Activated CD4-positive, CD25-positive, alpha-beta regulatory T cell (primary cell): ENCODE measurements at regions not wholly inside any gene's neighbourhood (a gene's known extent, or its start where the extent isn't known, plus 50 kb on each side); places are given as distances from the start of the nearest gene placed in this dataset.

ENCODE experiments used
- DNase-seq, 4 experiments: peaks; one replicate each; lab custom pipeline; 2025; lab: John Stamatoyannopoulos, UW

- DNase-seq, result peak in 2 of 4 experiments; percentile 10 to 30
These were observed 86.4 kb downstream of the FOXL1 start for GRCh38 chr16:86664522-86665318.

- DNase-seq, result no peak
These were observed 86.9 kb downstream of the FOXL1 start for GRCh38 chr16:86665319-86665675.

GRCh38 chr16:86665929-86666328 lies 87.6 kb downstream of the FOXL1 start:
- DNase-seq, result no peak

GRCh38 chr16:86667035-86667434 lies 88.7 kb downstream of the FOXL1 start:
- DNase-seq, result no peak

- no peak for DNase-seq
These were observed 90.0 kb downstream of the FOXL1 start for GRCh38 chr16:86668136-86668910.

GRCh38 chr16:86669285-86669805 lies 91.0 kb downstream of the FOXL1 start:
- no peak for DNase-seq

GRCh38 chr16:86669937-86670749 lies 91.8 kb downstream of the FOXL1 start:
- no peak for DNase-seq

GRCh38 chr16:86670750-86671234 lies 92.4 kb downstream of the FOXL1 start:
- no peak for DNase-seq

GRCh38 chr16:86671486-86672178 lies 93.3 kb downstream of the FOXL1 start:
- DNase-seq, result no peak

- DNase-seq, result no peak
These were observed 94.0 kb downstream of the FOXL1 start for GRCh38 chr16:86672179-86672863.

GRCh38 chr16:86673090-86673955 lies 95.0 kb downstream of the FOXL1 start:
- no peak for DNase-seq

GRCh38 chr16:86673956-86674453 lies 95.7 kb downstream of the FOXL1 start:
- DNase-seq, result no peak

- no peak for DNase-seq
These were observed 97.9 kb downstream of the FOXL1 start for GRCh38 chr16:86676254-86676670.

GRCh38 chr16:86679490-86679889 lies 101.1 kb downstream of the FOXL1 start:
- no peak for DNase-seq

- DNase-seq, result no peak
These were observed 101.8 kb downstream of the FOXL1 start for GRCh38 chr16:86680162-86680561.

GRCh38 chr16:86680661-86681030 lies 102.3 kb downstream of the FOXL1 start:
- no peak for DNase-seq

GRCh38 chr16:86681031-86681756 lies 102.8 kb downstream of the FOXL1 start:
- DNase-seq, result no peak

- DNase-seq, result no peak
These were observed 103.4 kb downstream of the FOXL1 start for GRCh38 chr16:86681757-86682106.
